Neural progenitor cell (in vitro differentiated cells): ENCODE measurements at regions not wholly inside any gene's neighbourhood (a gene's known extent, or its start where the extent isn't known, plus 50 kb on each side); places are given as distances from the start of the nearest gene placed in this dataset.

Experiments used
- DNase-seq: peaks from one replicate; pipeline ENCODE4 v3.0.0-alpha.2; 2016; ENCODE audit warnings: low spot score
- H2AFZ ChIP-seq: fragments of 200-600 bp; sonication (generic); replicated peaks from 2 replicates; pipeline ENCODE4 v1.6.1; 2016; ENCODE audit warnings: antibody characterized with exemption
- H3F3A ChIP-seq: fragments of 200-600 bp; sonication (generic); 2 replicates; pipeline ENCODE4 v1.6.1; 2016; ENCODE audit warnings: antibody characterized with exemption, low read depth
- H3K27ac ChIP-seq: fragments of 200-600 bp; sonication (generic); 2 replicates; pipeline ENCODE4 v1.5.1; 2016; ENCODE audit warnings: mild to moderate bottlenecking
- H3K27me3 ChIP-seq: fragments of 200-600 bp; sonication (generic); 2 replicates; pipeline ENCODE4 v1.6.1; 2016; ENCODE audit warnings: mild to moderate bottlenecking, moderate library complexity
- H3K36me3 ChIP-seq: fragments of 200-600 bp; sonication (generic); 2 replicates; pipeline ENCODE4 v1.5.1; 2016
- H3K4me1 ChIP-seq: fragments of 200-600 bp; sonication (generic); 2 replicates; pipeline ENCODE4 v1.6.1; 2016; ENCODE audit warnings: mixed run types
- H3K4me2 ChIP-seq: fragments of 200-600 bp; sonication (generic); 2 replicates; pipeline ENCODE4 v1.6.1; 2016
- H3K4me3 ChIP-seq: fragments of 200-600 bp; sonication (generic); 2 replicates; pipeline ENCODE4 v1.5.1; 2016
- H3K79me2 ChIP-seq: fragments of 200-600 bp; sonication (generic); 2 replicates; pipeline ENCODE4 v1.6.1; 2016; ENCODE audit warnings: low read depth
- H3K9ac ChIP-seq: fragments of 200-600 bp; sonication (generic); 2 replicates; pipeline ENCODE4 v1.6.1; 2016
- H3K9me3 ChIP-seq: fragments of 200-600 bp; sonication (generic); 2 replicates; pipeline ENCODE4 v1.5.1; 2016; ENCODE audit warnings: low read depth
- H4K20me1 ChIP-seq: fragments of 200-600 bp; sonication (generic); 2 replicates; pipeline ENCODE4 v1.6.1; 2016; ENCODE audit warnings: low read depth
- H3K27ac Mint-ChIP-seq: 3 replicates; pipeline ENCODE4 v1.8.0; 2021; ENCODE audit warnings: mixed read lengths
- H3K27me3 Mint-ChIP-seq: 2 replicates; pipeline ENCODE4 v1.8.0; 2022; ENCODE audit warnings: low read depth, mild to moderate bottlenecking, inconsistent platforms, moderate library complexity, mixed read lengths; ENCODE audit not compliant: insufficient read depth
- H3K36me3 Mint-ChIP-seq: 3 replicates; pipeline ENCODE4 v1.8.0; 2021; ENCODE audit warnings: mixed read lengths
- H3K4me1 Mint-ChIP-seq: 3 replicates; pipeline ENCODE4 v1.8.0; 2021; ENCODE audit warnings: mixed read lengths
- H3K4me3 Mint-ChIP-seq: 3 replicates; pipeline ENCODE4 v1.8.0; 2021; ENCODE audit warnings: mild to moderate bottlenecking, moderate library complexity, mixed read lengths
- H3K9me3 Mint-ChIP-seq: 3 replicates; pipeline ENCODE4 v1.8.0; 2020; ENCODE audit warnings: mixed read lengths
- CTCF ChIP-seq: fragments of 200-600 bp; sonication (generic); IDR thresholded peaks from 2 replicates; pipeline ENCODE4 v1.5.1; 2017; ENCODE audit warnings: antibody characterized with exemption, mild to moderate bottlenecking
- EZH2 ChIP-seq: fragments of 200-600 bp; sonication (generic); IDR thresholded peaks from 2 replicates; pipeline ENCODE4 v1.6.1; 2017; ENCODE audit warnings: antibody characterized with exemption, mild to moderate bottlenecking, moderate library complexity
- EZH2phosphoT487 ChIP-seq: fragments of 200-600 bp; sonication (generic); IDR thresholded peaks from 2 replicates; pipeline ENCODE4 v1.6.1; 2017; ENCODE audit warnings: antibody characterized with exemption

- no peak for TF ChIP-seq CTCF
- no peak for TF ChIP-seq EZH2phosphoT487
- Histone ChIP-seq H3K27ac (no peak overlapping the region), H2AFZ (no peak overlapping the region), H3K79me2 (no peaks in the 10 kb centered on the region), H3K9ac (no peak overlapping the region), H3K4me2 (no peak overlapping the region), H3F3A (peaks cover 15% of the 10 kb centered on the region), H3K9me3 (no peaks in the 10 kb centered on the region), H3K36me3 (no peaks in the 10 kb centered on the region), H3K4me1 (peaks cover 8% of the 10 kb centered on the region), H4K20me1 (peaks cover 16% of the 10 kb centered on the region), H3K4me3 (no peak overlapping the region), H3K27me3 (no peaks in the 10 kb centered on the region)
- no peaks in the 10 kb centered on the region for H3K36me3 Mint-ChIP-seq
- no peak overlapping the region for H3K4me3 Mint-ChIP-seq
- no peak overlapping the region for H3K27ac Mint-ChIP-seq
- no peak for DNase-seq
- peaks cover 4% of the 10 kb centered on the region for H3K27me3 Mint-ChIP-seq
- peaks cover 19% of the 10 kb centered on the region for H3K4me1 Mint-ChIP-seq
- no peaks in the 10 kb centered on the region for H3K9me3 Mint-ChIP-seq
These were observed 1046.9 kb downstream of the VRK1 start for GRCh38 chr14:97844042-97844441.

GRCh38 chr14:97846156-97846555 is 1049.0 kb downstream of the VRK1 start:
- Histone ChIP-seq H3K9me3 (no peaks in the 10 kb centered on the region), H3F3A (peaks cover 25% of the 10 kb centered on the region), H2AFZ (no peak overlapping the region), H3K9ac (no peak overlapping the region), H3K27ac (no peak overlapping the region), H3K4me3 (no peak overlapping the region), H3K79me2 (no peaks in the 10 kb centered on the region), H4K20me1 (peaks cover 16% of the 10 kb centered on the region), H3K4me1 (peaks cover 8% of the 10 kb centered on the region), H3K27me3 (no peaks in the 10 kb centered on the region), H3K4me2 (no peak overlapping the region), H3K36me3 (no peaks in the 10 kb centered on the region)
- H3K4me1 Mint-ChIP-seq, result peaks cover 34% of the 10 kb centered on the region
- no peak for TF ChIP-seq CTCF
- no peak for TF ChIP-seq EZH2
- TF ChIP-seq EZH2phosphoT487, result no peak
- no peak for DNase-seq
- H3K9me3 Mint-ChIP-seq, result no peaks in the 10 kb centered on the region
- no peak overlapping the region for H3K4me3 Mint-ChIP-seq
- H3K27me3 Mint-ChIP-seq, result peaks cover 11% of the 10 kb centered on the region
- no peak overlapping the region for H3K27ac Mint-ChIP-seq
- no peaks in the 10 kb centered on the region for H3K36me3 Mint-ChIP-seq

GRCh38 chr14:97848317-97848980 is 1051.3 kb downstream of the VRK1 start:
- peak overlapping the region; percentile 51 for H3K4me2 ChIP-seq
- H3K27ac Mint-ChIP-seq, result peak overlapping the region; percentile 36
- DNase-seq, result peak; percentile 78
- no peak for TF ChIP-seq CTCF
- no peak for TF ChIP-seq EZH2
- TF ChIP-seq EZH2phosphoT487, result peak; percentile 48
- no peak overlapping the region for H3K9ac ChIP-seq
- H3K79me2 ChIP-seq, result no peaks in the 10 kb centered on the region
- no peak overlapping the region for H3K27ac ChIP-seq
- no peaks in the 10 kb centered on the region for H3K36me3 Mint-ChIP-seq
- no peaks in the 10 kb centered on the region for H3K9me3 ChIP-seq
- no peaks in the 10 kb centered on the region for H3K36me3 ChIP-seq
- peaks cover 25% of the 10 kb centered on the region for H3F3A ChIP-seq
- H4K20me1 ChIP-seq, result peaks cover 16% of the 10 kb centered on the region
- peaks cover 53% of the 10 kb centered on the region for H3K4me1 Mint-ChIP-seq
- peak overlapping the region; percentile 30 for H3K4me3 Mint-ChIP-seq
- H3K9me3 Mint-ChIP-seq, result no peaks in the 10 kb centered on the region
- no peaks in the 10 kb centered on the region for H3K27me3 ChIP-seq
- peaks cover 11% of the 10 kb centered on the region for H3K27me3 Mint-ChIP-seq
- no peak overlapping the region for H3K4me3 ChIP-seq
- H3K4me1 ChIP-seq, result peaks cover 8% of the 10 kb centered on the region
- H2AFZ ChIP-seq, result no peak overlapping the region
